Neural progenitor cell (in vitro differentiated cells): ENCODE measurements at regions not wholly inside any gene's neighbourhood (a gene's known extent, or its start where the extent isn't known, plus 50 kb on each side); places are given as distances from the start of the nearest gene placed in this dataset. TPM values are rescaled to one million over a fixed set of nuclear protein-coding genes. Genes with fewer than 3 reads are reported as not detected.

Source experiments
- microRNA-seq: library from miRNA; unstranded; fragments of <30 nt; microRNA quantifications from one replicate; pipeline ENCODE4, GENCODE V29; 2016
- small RNA-seq: library from RNA; depleted of rRNA; stranded (forward); fragments of <200 nt; gene quantifications from one replicate; pipeline ENCODE3, GENCODE V24; 2015

Small RNA genes lying in the stretch of these regions (microRNA-seq; reads per million reads assigned to microRNA genes)
- gene MIR1233-2, result not detected

Small RNA genes lying in the stretch of these regions (small RNA-seq; reads per million reads assigned to genes)
- not detected for gene MIR1233-2
